SK-N-SH treated with all-trans-retinoic acid at 6 μM for 48 hours (cell line): ENCODE measurements at regions not wholly inside any gene's neighbourhood (a gene's known extent, or its start where the extent isn't known, plus 50 kb on each side); places are given as distances from the start of the nearest gene placed in this dataset.

Source experiments
- ATAC-seq: fragments of 200-7000 bp; cut with Tn5 transposase; 3 replicates; pipeline ENCODE4 v1.9.1; 2020; ENCODE audit warnings: mild to moderate bottlenecking, moderate library complexity
- ARNTL ChIP-seq: fragments of 450-650 bp; formaldehyde crosslinking; IDR thresholded peaks from 2 replicates; pipeline ENCODE4 v1.5.0; 2020; ENCODE audit warnings: low read depth, mild to moderate bottlenecking, moderate library complexity, borderline replicate concordance
- CREB5 ChIP-seq: fragments of 250-450 bp; sonication (Bioruptor Pico); IDR thresholded peaks from 2 replicates; pipeline ENCODE4 v1.5.1; 2020; ENCODE audit warnings: low read depth, mild to moderate bottlenecking, moderate library complexity
- CSDC2 ChIP-seq: fragments of 250-450 bp; sonication (Bioruptor Pico); IDR thresholded peaks from 2 replicates; pipeline ENCODE4 v1.5.0; 2020; ENCODE audit warnings: mild to moderate bottlenecking, moderate library complexity
- CSRNP3 ChIP-seq: fragments of 250-450 bp; sonication (Bioruptor Pico); IDR thresholded peaks from 2 replicates; pipeline ENCODE4 v1.5.1; 2021; ENCODE audit warnings: mild to moderate bottlenecking, moderate library complexity
- ESRRG ChIP-seq: fragments of 250-450 bp; sonication (Bioruptor Pico); IDR thresholded peaks from 2 replicates; pipeline ENCODE4 v1.6.1; 2021; ENCODE audit warnings: mild to moderate bottlenecking
- ISL1 ChIP-seq: fragments of 250-450 bp; sonication (Bioruptor Pico); IDR thresholded peaks from 2 replicates; pipeline ENCODE4 v2.1.2; 2022; ENCODE audit warnings: mild to moderate bottlenecking, moderate library complexity
- OSR1 ChIP-seq: fragments of 250-450 bp; sonication (Bioruptor Pico); IDR thresholded peaks from 2 replicates; pipeline ENCODE4 v1.8.0; 2022; ENCODE audit warnings: moderate library complexity, mild to moderate bottlenecking, inconsistent platforms
- PATZ1 ChIP-seq: fragments of 250-450 bp; sonication (Bioruptor Pico); IDR thresholded peaks from 2 replicates; pipeline ENCODE4 v1.8.0; 2020; ENCODE audit warnings: mild to moderate bottlenecking, moderate library complexity, borderline replicate concordance
- POU6F1 ChIP-seq: fragments of 250-450 bp; sonication (Bioruptor Pico); IDR thresholded peaks from 2 replicates; pipeline ENCODE4 v1.8.0; 2021; ENCODE audit warnings: low read depth, mild to moderate bottlenecking, moderate library complexity, borderline replicate concordance
- RARB ChIP-seq: fragments of 250-450 bp; sonication (Bioruptor Pico); IDR thresholded peaks from 2 replicates; pipeline ENCODE4 v1.8.0; 2021; ENCODE audit warnings: mild to moderate bottlenecking, moderate library complexity
- SNAI2 ChIP-seq: fragments of 250-450 bp; sonication (Bioruptor Pico); IDR thresholded peaks from 2 replicates; pipeline ENCODE4 v1.5.0; 2020; ENCODE audit warnings: mild to moderate bottlenecking, moderate library complexity
- TCF4 ChIP-seq: fragments of 250-450 bp; sonication (Bioruptor Pico); IDR thresholded peaks from 2 replicates; pipeline ENCODE4 v1.8.0; 2021; ENCODE audit warnings: mild to moderate bottlenecking, moderate library complexity, borderline replicate concordance
- TOX ChIP-seq: fragments of 250-450 bp; sonication (Bioruptor Pico); IDR thresholded peaks from 2 replicates; pipeline ENCODE4 v1.8.0; 2021; ENCODE audit warnings: mild to moderate bottlenecking, moderate library complexity, borderline replicate concordance
- TSHZ2 ChIP-seq: fragments of 250-450 bp; sonication (Bioruptor Pico); IDR thresholded peaks from 2 replicates; pipeline ENCODE4 v1.5.0; 2020; ENCODE audit warnings: mild to moderate bottlenecking, moderate library complexity
- ZC3H10 ChIP-seq: fragments of 250-450 bp; sonication (Bioruptor Pico); IDR thresholded peaks from 2 replicates; pipeline ENCODE4 v1.5.1; 2021; ENCODE audit warnings: mild to moderate bottlenecking, moderate library complexity
- ZFP3 ChIP-seq: fragments of 250-450 bp; sonication (Bioruptor Pico); IDR thresholded peaks from 2 replicates; pipeline ENCODE4 v1.5.0; 2020; ENCODE audit warnings: mild to moderate bottlenecking, moderate library complexity
- ZNF70 ChIP-seq: fragments of 450-650 bp; formaldehyde crosslinking; IDR thresholded peaks from 2 replicates; pipeline ENCODE4 v1.5.0; 2020; ENCODE audit warnings: mild to moderate bottlenecking, moderate library complexity
- ZNF8 ChIP-seq: fragments of 450-650 bp; formaldehyde crosslinking; IDR thresholded peaks from 2 replicates; pipeline ENCODE4 v1.5.0; 2020; ENCODE audit warnings: mild to moderate bottlenecking, moderate library complexity

GRCh38 chr12:131218923-131219669 lies 265.4 kb downstream of the ADGRD1 start (continued):
- TF ChIP-seq TSHZ2, result no peak
- TF ChIP-seq POU6F1, result no peak
- TF ChIP-seq TCF4 (CRISPR knock-in tag), result no peak
- TF ChIP-seq SNAI2 (CRISPR knock-in tag), result no peak
- TF ChIP-seq TOX, result no peak
- no peak for TF ChIP-seq ZC3H10
- TF ChIP-seq RARB (CRISPR knock-in tag), result no peak

- ATAC-seq, result no peak
- no peak for TF ChIP-seq ARNTL (CRISPR knock-in tag)
- no peak for TF ChIP-seq TOX
Observed at GRCh38 chr12:131219670-131220330, 266.1 kb downstream of the ADGRD1 start.

GRCh38 chr12:131220331-131220685 lies 266.6 kb downstream of the ADGRD1 start:
- no peak for ATAC-seq
- TF ChIP-seq RARB (CRISPR knock-in tag) (no peak), ISL1 (no peak), PATZ1 (CRISPR knock-in tag) (no peak), OSR1 (no peak), ZNF70 (no peak), ZFP3 (CRISPR knock-in tag) (no peak), TSHZ2 (no peak)

GRCh38 chr12:131221061-131221956 lies 267.6 kb downstream of the ADGRD1 start:
- ATAC-seq, result no peak
- TF ChIP-seq CSDC2 (no peak), ZNF8 (CRISPR knock-in tag) (no peak), TOX (no peak), ZNF70 (no peak), ESRRG (no peak), ZFP3 (CRISPR knock-in tag) (no peak), TSHZ2 (no peak), CREB5 (CRISPR knock-in tag) (no peak), TCF4 (CRISPR knock-in tag) (no peak), CSRNP3 (CRISPR knock-in tag) (no peak)
